ENCODE measurements at regions not wholly inside any gene's neighbourhood (a gene's known extent, or its start where the extent isn't known, plus 50 kb on each side); places are given as distances from the start of the nearest gene placed in this dataset.

DNA sequence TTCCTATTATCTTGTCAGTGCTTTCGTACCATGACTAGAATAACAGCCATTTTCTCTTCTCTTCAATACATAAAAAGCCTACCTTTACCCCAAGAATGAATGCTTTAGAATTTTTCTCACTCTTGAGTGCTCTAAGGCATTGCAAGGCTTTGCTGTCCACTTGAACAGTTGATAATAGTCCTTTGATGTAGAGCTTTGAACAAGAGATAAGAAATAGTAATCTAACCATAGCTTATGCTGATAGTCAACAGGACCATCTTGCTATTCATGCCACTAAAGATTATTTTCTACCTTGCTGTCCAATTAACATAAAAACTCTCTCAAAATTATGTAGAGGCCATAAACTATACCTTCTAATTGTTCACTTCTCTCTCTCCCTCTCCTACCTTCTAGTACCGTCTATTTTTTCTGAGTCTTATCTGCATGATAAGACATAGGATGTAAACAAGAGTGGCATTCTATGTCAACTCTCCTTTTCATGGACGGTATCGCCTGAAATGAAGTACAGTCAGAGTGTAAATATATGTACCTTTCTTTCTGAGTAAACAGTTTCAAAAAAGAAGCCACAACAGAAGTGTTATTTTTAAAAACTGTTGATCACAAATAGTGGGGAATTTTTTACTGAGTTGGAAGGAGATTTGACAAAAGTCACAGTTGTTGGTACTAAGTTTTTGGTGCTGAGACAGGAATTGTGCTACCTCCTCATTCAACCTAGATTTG lies 297.9 kb downstream of the NDFIP2 start:
- no peak for DNase-seq (ENCODE audit: low read depth)

DNA sequence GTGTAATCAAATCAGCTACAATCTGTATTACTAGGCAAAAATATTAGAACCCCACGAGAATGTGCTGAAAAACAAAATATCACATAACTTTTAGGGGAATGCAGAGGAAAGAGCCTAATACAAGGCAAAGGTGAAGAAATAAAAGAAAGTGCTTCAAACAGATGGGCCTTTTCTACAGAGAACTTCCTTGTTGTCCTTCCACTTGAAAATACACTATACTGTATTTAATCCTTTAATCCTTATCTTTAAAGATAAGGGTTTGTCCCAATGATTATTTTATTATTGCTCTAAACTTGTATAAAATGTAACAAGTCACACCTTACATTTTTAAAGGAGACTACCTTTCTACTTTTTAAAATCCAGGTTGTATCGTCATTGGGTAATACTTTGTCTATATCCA lies 296.5 kb downstream of the NDFIP2 start:
- no peak for DNase-seq (ENCODE audit: low read depth)

DNA sequence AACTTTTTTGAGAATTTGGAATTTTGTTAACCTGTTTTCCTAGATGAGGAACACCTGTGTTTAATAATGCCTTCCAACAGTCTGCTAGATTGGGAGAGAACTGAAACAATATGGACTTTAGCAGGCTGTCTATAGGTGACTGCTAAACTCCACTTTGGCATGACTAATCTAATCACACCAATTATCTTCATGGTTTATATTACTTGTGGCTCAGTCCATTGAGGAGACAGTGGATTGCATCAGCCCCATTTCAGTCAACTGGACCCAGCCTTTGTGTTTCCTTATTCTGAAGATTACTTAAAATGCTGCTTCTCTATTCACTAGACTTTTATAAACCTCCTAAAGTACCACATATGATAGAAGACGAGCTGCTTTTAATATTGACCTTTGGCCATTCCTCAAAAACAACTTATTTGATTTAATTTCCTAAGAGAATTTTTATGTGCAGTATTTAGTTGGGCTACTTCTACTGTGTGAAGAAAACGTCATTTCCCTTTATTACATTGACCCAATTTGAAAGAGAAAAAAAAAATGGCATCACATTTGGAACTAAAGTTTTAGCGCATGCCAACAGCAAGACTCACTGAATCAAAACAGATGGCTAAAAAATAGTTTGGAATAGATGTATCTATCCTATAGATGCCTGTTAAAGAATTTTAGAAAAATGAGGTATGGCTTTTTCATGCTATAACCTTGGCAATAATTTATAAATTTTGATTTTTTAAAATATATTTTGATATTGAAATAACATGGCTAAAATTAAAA lies 295.8 kb downstream of the NDFIP2 start:
- DNase-seq (ENCODE audit: low read depth), result no peak

GRCh38 chr13:79775830-79776229 lies 294.9 kb downstream of the NDFIP2 start:
- peak; percentile 50 for DNase-seq (ENCODE audit: low read depth)

DNA sequence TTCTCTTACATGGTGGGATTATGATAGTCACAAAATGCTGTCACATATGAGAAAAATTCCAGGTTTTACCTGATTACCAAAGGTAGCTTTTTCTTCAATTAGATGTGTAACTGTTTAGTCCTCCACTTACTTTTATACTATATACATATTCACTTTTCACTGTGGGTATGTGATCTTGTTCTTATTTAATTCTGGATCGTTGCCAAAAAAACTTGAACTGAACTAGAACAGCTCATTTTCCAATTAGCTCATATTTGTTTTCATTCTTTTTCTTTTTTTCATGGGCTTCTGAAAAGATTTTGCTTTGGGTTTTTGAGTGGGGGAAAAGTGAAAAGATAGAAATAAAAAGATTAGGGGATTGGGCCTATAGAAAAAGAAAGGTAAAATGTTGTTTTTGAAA lies 291.9 kb downstream of the NDFIP2 start:
- no peak for DNase-seq (ENCODE audit: low read depth)

DNA sequence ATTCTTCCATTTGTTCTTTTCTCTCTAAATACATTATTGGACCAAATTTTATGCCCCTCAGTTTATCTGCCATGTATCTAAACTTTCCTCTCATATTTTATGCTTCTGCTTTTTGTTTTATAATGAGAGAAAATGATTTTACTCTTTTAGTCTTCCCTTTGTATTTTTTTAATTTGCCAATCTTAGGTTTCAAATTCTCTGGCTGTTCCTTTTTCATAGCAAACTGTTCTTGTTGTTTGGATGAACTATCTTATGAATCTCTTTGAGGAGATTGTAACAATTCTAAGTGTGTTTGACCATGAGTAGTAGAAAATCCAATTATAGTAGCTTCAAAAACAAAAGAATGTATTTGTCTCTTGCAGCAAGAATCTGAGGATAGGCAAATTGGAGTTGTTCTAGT lies 290.5 kb downstream of the NDFIP2 start:
- no peak for DNase-seq (ENCODE audit: low read depth)

DNA sequence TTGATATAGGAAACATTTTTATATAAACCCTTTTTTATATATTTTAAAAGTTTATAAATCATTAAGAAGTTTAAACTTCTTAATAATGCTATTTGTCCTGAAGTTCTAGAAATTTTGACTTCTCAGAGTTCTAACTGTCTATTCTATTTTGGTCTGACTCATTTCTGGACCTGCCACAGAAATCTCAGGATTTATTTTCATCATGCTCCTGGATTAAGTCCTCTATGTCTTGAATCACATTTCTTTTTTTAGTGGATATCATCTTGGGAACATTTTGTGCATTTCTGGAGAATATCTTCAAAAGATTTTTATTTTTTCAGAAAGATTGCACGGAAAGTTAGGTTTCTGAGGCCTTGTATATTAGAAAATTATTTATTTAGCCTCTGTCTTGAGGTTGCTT lies 289.1 kb downstream of the NDFIP2 start:
- DNase-seq (ENCODE audit: low read depth), result no peak

DNA sequence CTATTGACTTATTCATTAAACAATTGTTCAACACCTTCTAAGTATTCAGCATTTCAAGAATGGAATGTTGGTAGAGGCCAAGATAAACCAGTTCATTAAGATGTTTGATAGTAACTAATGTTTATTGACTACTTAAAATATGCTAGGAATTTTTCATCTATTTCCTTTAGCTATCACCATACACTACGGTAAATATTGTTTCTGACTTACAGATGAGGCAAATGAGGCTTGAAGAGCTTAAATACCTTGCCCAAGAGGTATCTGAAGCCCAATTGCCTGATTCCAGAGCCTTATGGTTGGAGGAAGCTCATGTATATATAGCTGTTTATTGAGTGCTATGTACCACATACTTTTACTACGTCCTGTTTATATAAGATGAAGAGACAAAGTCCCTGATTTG lies 286.2 kb downstream of the NDFIP2 start:
- DNase-seq (ENCODE audit: low read depth), result no peak

- DNase-seq (ENCODE audit: low read depth), result no peak
These were observed 284.4 kb downstream of the NDFIP2 start for GRCh38 chr13:79765331-79765730.

DNA sequence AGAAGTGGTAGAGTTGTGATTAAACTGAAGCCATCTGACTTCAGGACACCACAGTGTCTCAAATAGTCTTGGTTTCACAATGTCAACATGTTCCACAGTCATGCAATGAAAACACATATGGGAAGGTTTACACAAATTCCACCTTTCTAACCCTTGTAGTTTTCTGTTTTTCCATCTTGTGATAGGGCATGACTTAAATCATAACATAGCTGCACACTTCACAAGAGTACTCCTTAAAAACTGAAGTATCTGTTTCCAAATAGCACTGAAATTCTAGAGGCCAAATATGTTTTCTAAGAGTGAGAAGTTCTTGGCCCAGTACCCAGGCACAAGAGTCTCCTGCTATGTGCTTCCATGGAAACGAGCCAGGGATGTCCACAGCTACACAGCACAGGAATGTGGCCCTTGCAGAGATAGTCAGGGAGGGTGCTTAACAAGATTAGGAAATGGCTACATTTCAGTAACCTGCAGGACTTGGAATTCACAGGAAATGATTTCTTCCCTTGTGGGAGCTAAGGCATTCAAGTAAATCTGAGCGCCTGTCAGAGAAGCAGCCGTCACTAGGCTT lies 269.1 kb downstream of the NDFIP2 start:
- peak; percentile 96 for DNase-seq (ENCODE audit: low read depth)

DNA sequence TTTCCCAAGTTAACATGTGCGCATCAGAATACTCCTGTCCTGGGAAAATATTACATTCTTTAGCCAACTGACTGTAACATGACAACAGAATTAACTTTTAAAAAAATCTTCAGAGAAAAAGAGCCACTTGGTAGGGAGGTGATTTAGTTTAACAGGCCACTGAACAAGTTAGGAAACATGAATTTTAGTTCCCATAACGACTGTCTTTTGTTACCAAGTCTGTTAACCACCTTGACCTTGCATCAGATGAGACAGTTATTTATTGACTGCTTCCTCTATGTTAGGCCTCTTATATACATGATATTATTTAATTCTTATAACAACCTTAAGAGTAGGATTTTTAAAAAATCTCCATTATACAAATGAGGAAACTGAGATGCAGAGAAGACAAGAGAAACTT lies 268.6 kb downstream of the NDFIP2 start:
- DNase-seq (ENCODE audit: low read depth), result no peak

GRCh38 chr13:79745081-79745480 lies 264.1 kb downstream of the NDFIP2 start:
- DNase-seq (ENCODE audit: low read depth), result no peak

DNA sequence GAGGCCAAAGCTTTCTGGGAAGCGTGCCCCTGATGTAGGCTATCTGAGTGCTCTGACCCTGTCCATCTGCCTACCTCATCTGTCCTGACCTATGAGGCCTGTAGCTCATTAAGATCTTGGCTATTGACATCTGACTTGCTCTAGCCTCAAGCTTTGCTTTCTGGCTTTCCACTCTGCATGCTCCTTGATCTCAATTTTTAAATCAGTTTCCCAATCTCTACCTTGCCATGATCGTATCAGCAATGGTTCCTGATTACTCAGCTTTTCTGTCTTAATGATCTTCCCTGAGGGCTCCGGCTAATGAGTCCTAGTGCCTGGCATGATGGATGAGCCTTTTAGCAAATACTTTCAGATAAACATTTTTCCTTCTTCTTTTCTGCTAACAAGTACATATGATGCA lies 262.0 kb downstream of the NDFIP2 start:
- DNase-seq (ENCODE audit: low read depth), result no peak

GRCh38 chr13:79740991-79741390 lies 260.0 kb downstream of the NDFIP2 start:
- DNase-seq (ENCODE audit: low read depth), result no peak

DNA sequence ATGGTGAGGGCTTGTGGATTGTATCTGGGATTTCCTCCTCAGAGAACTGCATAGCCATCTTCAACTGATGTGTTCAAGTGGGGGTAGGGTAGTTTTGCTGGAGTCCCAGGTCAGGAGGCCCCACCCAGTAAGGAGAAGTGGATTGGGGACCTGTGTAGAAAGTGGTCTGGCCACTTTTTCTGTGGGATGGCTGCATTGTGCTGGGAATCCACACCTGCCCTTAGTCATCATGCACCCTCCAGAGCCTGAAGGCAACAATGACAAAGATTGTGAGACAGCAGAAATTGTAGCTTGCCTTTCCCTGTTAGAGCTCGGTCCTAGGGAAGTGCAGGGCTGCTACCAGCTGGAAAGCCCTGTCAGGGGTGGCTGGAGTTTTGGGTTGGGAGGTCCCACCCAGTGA lies 255.4 kb downstream of the NDFIP2 start:
- no peak for DNase-seq (ENCODE audit: low read depth)

DNA sequence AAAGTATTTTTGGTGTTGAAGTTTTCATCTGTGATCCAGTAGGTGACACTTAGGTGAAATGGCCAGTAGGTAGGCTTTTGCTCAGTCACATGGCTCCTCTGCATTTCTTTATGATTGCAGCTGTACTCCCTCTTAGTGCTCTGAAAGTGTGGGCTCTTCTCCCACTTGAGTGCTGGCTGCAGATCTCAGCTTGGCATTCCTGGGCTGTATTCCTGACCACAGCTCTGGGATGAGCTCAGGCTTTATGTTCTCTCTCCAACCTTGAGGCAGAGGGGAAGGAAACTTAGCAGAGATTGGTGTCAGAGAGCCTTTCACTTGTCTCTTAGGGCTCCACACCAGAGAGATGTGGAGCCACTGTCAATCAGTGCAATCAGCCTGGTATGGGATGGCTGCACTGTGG lies 254.3 kb downstream of the NDFIP2 start:
- DNase-seq (ENCODE audit: low read depth), result peak; percentile 36

DNA sequence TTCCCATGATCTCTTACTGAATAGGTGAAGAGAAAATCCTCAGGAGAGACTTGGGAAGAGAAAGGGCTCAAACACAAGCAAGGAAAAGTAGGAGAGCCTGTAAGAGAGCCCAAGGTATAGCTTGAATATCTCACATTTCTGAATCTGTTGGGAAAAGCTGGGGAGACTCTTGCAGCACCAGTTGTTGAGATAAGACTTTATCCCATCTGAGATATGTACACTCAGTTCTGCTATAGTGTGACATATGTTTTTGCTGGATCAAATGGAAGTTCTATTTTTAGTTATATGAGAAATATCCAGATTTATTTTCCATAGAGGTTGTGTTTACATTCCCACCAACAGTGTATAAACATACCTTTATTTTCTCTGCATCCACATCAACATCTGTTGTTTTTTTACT lies 246.1 kb downstream of the NDFIP2 start:
- no peak for DNase-seq (ENCODE audit: low read depth)

- DNase-seq (ENCODE audit: low read depth), result no peak
These were observed 244.9 kb downstream of the NDFIP2 start for GRCh38 chr13:79725841-79726240.

GRCh38 chr13:79724348-79725103 lies 243.6 kb downstream of the NDFIP2 start:
- DNase-seq (ENCODE audit: low read depth), result no peak

- DNase-seq (ENCODE audit: low read depth), result no peak
These were observed 242.6 kb downstream of the NDFIP2 start for GRCh38 chr13:79723519-79724024.

GRCh38 chr13:79722885-79723445 lies 242.0 kb downstream of the NDFIP2 start:
- no peak for DNase-seq (ENCODE audit: low read depth)

GRCh38 chr13:79716191-79716590 lies 235.2 kb downstream of the NDFIP2 start:
- no peak for DNase-seq (ENCODE audit: low read depth)

Data from GM04504 (cell line).